Large intestine (tissue), 3 donors: ENCODE measurements at regions not wholly inside any gene's neighbourhood (a gene's known extent, or its start where the extent isn't known, plus 50 kb on each side); places are given as distances from the start of the nearest gene placed in this dataset.

Experiments used
- DNase-seq, 2 donors: peaks; one replicate each; pipeline versions ENCODE4 v3.0.0 to v3.0.0-alpha.2; 2013
- H3K27ac ChIP-seq: one replicate; pipeline ENCODE4 v1.5.1; 2013; ENCODE audit warnings: low read length
- H3K27me3 ChIP-seq: 2 replicates; pipeline ENCODE4 v1.6.1; 2013; ENCODE audit warnings: low read length; ENCODE audit not compliant: control insufficient read depth, insufficient read depth
- H3K36me3 ChIP-seq: 2 replicates; pipeline ENCODE4 v1.6.1; 2013; ENCODE audit warnings: low read length; ENCODE audit not compliant: control insufficient read depth, insufficient read depth
- H3K4me1 ChIP-seq: one replicate; pipeline ENCODE4 v1.6.1; 2013; ENCODE audit warnings: low read length; ENCODE audit not compliant: control insufficient read depth, insufficient read depth
- H3K4me3 ChIP-seq: one replicate; pipeline ENCODE4 v1.5.1; 2013; ENCODE audit warnings: low read length
- H3K9me3 ChIP-seq: one replicate; pipeline ENCODE4 v1.6.1; 2013; ENCODE audit warnings: mild to moderate bottlenecking, low read depth, low read length, moderate library complexity; ENCODE audit not compliant: control insufficient read depth
- WGBS: methylation state at CpG from one replicate; pipeline ENCODE4 v1.1.5; 2013; ENCODE audit warnings: low lambda C conversion rate; ENCODE audit not compliant: insufficient coverage; 5-methylcytosine and 5-hydroxymethylcytosine counted together

GRCh38 chr18:59049721-59050660 is 89.7 kb upstream of the SEC11C start:
- H3K27ac ChIP-seq, result no peak overlapping the region
- no peaks in the 10 kb centered on the region for H3K9me3 ChIP-seq
- H3K4me1 ChIP-seq, result peaks cover 12% of the 10 kb centered on the region
- H3K36me3 ChIP-seq, result no peaks in the 10 kb centered on the region
- no peak overlapping the region for H3K4me3 ChIP-seq
- H3K27me3 ChIP-seq, result peaks cover 3% of the 10 kb centered on the region
- 70% methylated on average over 2 of the region's 14 CpGs for WGBS
- no peak for DNase-seq

GRCh38 chr18:59050661-59051057 is 89.0 kb upstream of the SEC11C start:
- no peaks in the 10 kb centered on the region for H3K9me3 ChIP-seq
- H3K4me1 ChIP-seq, result peaks cover 15% of the 10 kb centered on the region
- peaks cover 3% of the 10 kb centered on the region for H3K27me3 ChIP-seq
- DNase-seq, result no peak
- no CpG with 5 or more reads among the region's 3 CpGs for WGBS
- H3K36me3 ChIP-seq, result no peaks in the 10 kb centered on the region
- no peak overlapping the region for H3K4me3 ChIP-seq
- no peak overlapping the region for H3K27ac ChIP-seq

- Histone ChIP-seq H3K36me3 (no peaks in the 10 kb centered on the region), H3K27me3 (peaks cover 3% of the 10 kb centered on the region), H3K4me3 (no peak overlapping the region), H3K9me3 (no peaks in the 10 kb centered on the region), H3K27ac (no peak overlapping the region), H3K4me1 (peaks cover 15% of the 10 kb centered on the region)
- WGBS, result no CpG with 5 or more reads among the region's 12 CpGs
- DNase-seq, result no peak
Measured at GRCh38 chr18:59051470-59052165, 88.1 kb upstream of the SEC11C start.

- Histone ChIP-seq H3K27me3 (peaks cover under 1% of the 10 kb centered on the region), H3K27ac (peak overlapping the region; percentile 28), H3K4me1 (peaks cover 19% of the 10 kb centered on the region), H3K4me3 (no peak overlapping the region), H3K36me3 (no peaks in the 10 kb centered on the region), H3K9me3 (no peaks in the 10 kb centered on the region)
- WGBS, result 48% methylated on average over 4 of the region's 6 CpGs
- DNase-seq, result peak; percentile 48 to 83
Measured at GRCh38 chr18:59052965-59053820, 86.5 kb upstream of the SEC11C start.

- Histone ChIP-seq H3K36me3 (no peaks in the 10 kb centered on the region), H3K27me3 (no peaks in the 10 kb centered on the region), H3K9me3 (no peaks in the 10 kb centered on the region), H3K4me1 (peaks cover 19% of the 10 kb centered on the region), H3K27ac (peak overlapping the region; percentile 17), H3K4me3 (no peak overlapping the region)
- DNase-seq, result peak in 1 of 2 donors; percentile 67
- no CpG with 5 or more reads among the region's 7 CpGs for WGBS
Measured at GRCh38 chr18:59054496-59055287, 85.0 kb upstream of the SEC11C start.

- Histone ChIP-seq H3K27me3 (no peaks in the 10 kb centered on the region), H3K27ac (no peak overlapping the region), H3K4me1 (peaks cover 19% of the 10 kb centered on the region), H3K4me3 (no peak overlapping the region), H3K36me3 (no peaks in the 10 kb centered on the region), H3K9me3 (no peaks in the 10 kb centered on the region)
- 100% methylated on average over 1 of the region's 4 CpGs for WGBS
- no peak for DNase-seq
Measured at GRCh38 chr18:59055345-59056032, 84.2 kb upstream of the SEC11C start.

GRCh38 chr18:59056706-59057492 is 82.8 kb upstream of the SEC11C start:
- Histone ChIP-seq H3K27ac (no peak overlapping the region), H3K9me3 (no peaks in the 10 kb centered on the region), H3K27me3 (no peaks in the 10 kb centered on the region), H3K36me3 (no peaks in the 10 kb centered on the region), H3K4me1 (peaks cover 19% of the 10 kb centered on the region), H3K4me3 (no peak overlapping the region)
- no CpG with 5 or more reads among the region's 15 CpGs for WGBS
- DNase-seq, result peak; percentile 27 to 56

GRCh38 chr18:59057493-59057795 is 82.2 kb upstream of the SEC11C start:
- no CpG with 5 or more reads among the region's 4 CpGs for whole genome bisulfite sequencing
- peaks cover 18% of the 10 kb centered on the region for H3K4me1 ChIP-seq
- H3K4me3 ChIP-seq, result no peak overlapping the region
- H3K27me3 ChIP-seq, result no peaks in the 10 kb centered on the region
- no peaks in the 10 kb centered on the region for H3K36me3 ChIP-seq
- DNase-seq, result no peak
- no peaks in the 10 kb centered on the region for H3K9me3 ChIP-seq
- H3K27ac ChIP-seq, result no peak overlapping the region

- H3K27ac ChIP-seq, result no peak overlapping the region
- peaks cover 13% of the 10 kb centered on the region for H3K4me1 ChIP-seq
- no peaks in the 10 kb centered on the region for H3K36me3 ChIP-seq
- no peak for DNase-seq
- no CpG with 5 or more reads among the region's 4 CpGs for WGBS
- H3K4me3 ChIP-seq, result no peak overlapping the region
- no peaks in the 10 kb centered on the region for H3K9me3 ChIP-seq
- no peaks in the 10 kb centered on the region for H3K27me3 ChIP-seq
Measured at GRCh38 chr18:59057969-59058368, 81.7 kb upstream of the SEC11C start.
